Esophagus squamous epithelium (tissue), 5 donors: ENCODE measurements at regions not wholly inside any gene's neighbourhood (a gene's known extent, or its start where the extent isn't known, plus 50 kb on each side); places are given as distances from the start of the nearest gene placed in this dataset.

ENCODE experiments used
- DNase-seq: peaks from one replicate; lab custom pipeline; 2025; lab: John Stamatoyannopoulos, UW
- H3K27ac ChIP-seq, 4 donors: fragments of 200-600 bp; sonication (generic); one replicate each; pipeline ENCODE4 v1.5.1; 2016 to 2019; ENCODE audit warnings: mild to moderate bottlenecking in 1 of 4
- H3K27me3 ChIP-seq, 4 donors: fragments of 200-600 bp; sonication (generic); 1 replicate in 3 of 4; 2 replicates in 1 of 4; pipeline versions ENCODE4 v1.5.1 to v1.6.0; 2017 to 2021; ENCODE audit warnings: antibody characterized with exemption in 1 of 4
- H3K36me3 ChIP-seq, 3 donors: fragments of 200-600 bp; sonication (generic); one replicate each; pipeline ENCODE4 v1.5.1; 2016 to 2019
- H3K4me1 ChIP-seq, 3 donors: fragments of 200-600 bp; sonication (generic); one replicate each; pipeline ENCODE4 v1.5.1; 2017 to 2019
- H3K4me3 ChIP-seq, 4 donors: fragments of 200-600 bp; sonication (generic); 1 replicate in 3 of 4; 2 replicates in 1 of 4; pipeline ENCODE4 v1.5.1; 2016 to 2019; ENCODE audit warnings: mild to moderate bottlenecking in 2 of 4, moderate library complexity in 1 of 4
- H3K9me3 ChIP-seq, 3 donors: fragments of 200-600 bp; sonication (generic); one replicate each; pipeline ENCODE4 v1.5.1; 2016 to 2019
- POLR2A ChIP-seq, 4 donors: fragments of 450-650 bp; IDR thresholded peaks; one replicate each; pipeline ENCODE4 v1.6.1; 2017; ENCODE audit warnings: antibody characterized with exemption in 4 of 4, mild to moderate bottlenecking in 4 of 4, moderate library complexity in 3 of 4
- WGBS, 2 donors: methylation state at CpG; one replicate each; pipeline ENCODE4 v1.1.5; 2018; 5-methylcytosine and 5-hydroxymethylcytosine counted together
- intact Hi-C: fragments of 100-400 bp; cut with DNase I; formaldehyde crosslinking; loops from one replicate; pipeline ENCODE4 v1.15.0; 2022
- TF ChIP-seq, protein P1 (sequence below), 6 experiments: fragments of 450-650 bp in 4 of 6; fragments of 200-600 bp in 2 of 6; sonication (generic) in 2 of 6; IDR thresholded peaks; one replicate each; pipeline ENCODE4 v1.5.1; 2016 to 2019; ENCODE audit warnings: antibody characterized with exemption in 6 of 6, mild to moderate bottlenecking in 4 of 6, moderate library complexity in 4 of 6
- donor health status: DM: yes; HTN: yes; CAD: no.

GRCh38 chrY:19578281-19578874 is 166.1 kb downstream of the KDM5D start:
- Histone ChIP-seq H3K4me3 (no peak overlapping the region), H3K4me1 (no peaks in the 10 kb centered on the region), H3K27ac (no peak overlapping the region), H3K9me3 (no peaks in the 10 kb centered on the region), H3K27me3 (no peaks in the 10 kb centered on the region), H3K36me3 (peaks cover 0 to 6% (median 0%) of the 10 kb centered on the region in 3 donors)
- intact Hi-C loops: no loop called here
- no peak for TF ChIP-seq POLR2A (IDR thresholded peaks at IDR 0.05)
- TF ChIP-seq, protein P1, sequence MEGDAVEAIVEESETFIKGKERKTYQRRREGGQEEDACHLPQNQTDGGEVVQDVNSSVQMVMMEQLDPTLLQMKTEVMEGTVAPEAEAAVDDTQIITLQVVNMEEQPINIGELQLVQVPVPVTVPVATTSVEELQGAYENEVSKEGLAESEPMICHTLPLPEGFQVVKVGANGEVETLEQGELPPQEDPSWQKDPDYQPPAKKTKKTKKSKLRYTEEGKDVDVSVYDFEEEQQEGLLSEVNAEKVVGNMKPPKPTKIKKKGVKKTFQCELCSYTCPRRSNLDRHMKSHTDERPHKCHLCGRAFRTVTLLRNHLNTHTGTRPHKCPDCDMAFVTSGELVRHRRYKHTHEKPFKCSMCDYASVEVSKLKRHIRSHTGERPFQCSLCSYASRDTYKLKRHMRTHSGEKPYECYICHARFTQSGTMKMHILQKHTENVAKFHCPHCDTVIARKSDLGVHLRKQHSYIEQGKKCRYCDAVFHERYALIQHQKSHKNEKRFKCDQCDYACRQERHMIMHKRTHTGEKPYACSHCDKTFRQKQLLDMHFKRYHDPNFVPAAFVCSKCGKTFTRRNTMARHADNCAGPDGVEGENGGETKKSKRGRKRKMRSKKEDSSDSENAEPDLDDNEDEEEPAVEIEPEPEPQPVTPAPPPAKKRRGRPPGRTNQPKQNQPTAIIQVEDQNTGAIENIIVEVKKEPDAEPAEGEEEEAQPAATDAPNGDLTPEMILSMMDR (IDR thresholded peaks at IDR 0.05): no peak
- DNase-seq: no peak
- whole genome bisulfite sequencing, 2 donors: 45% methylated on average over 3 of the region's 3 CpGs; no CpG with 5 or more reads in 1 of the 2 donors

GRCh38 chrY:19577250-19577649 is 167.3 kb downstream of the KDM5D start:
- Histone ChIP-seq H3K4me3 (no peak overlapping the region), H3K9me3 (no peaks in the 10 kb centered on the region), H3K36me3 (peaks cover 0 to 6% (median 0%) of the 10 kb centered on the region in 3 donors), H3K4me1 (no peaks in the 10 kb centered on the region), H3K27ac (no peak overlapping the region), H3K27me3 (no peaks in the 10 kb centered on the region)
- no peak for DNase-seq
- TF ChIP-seq, protein P1 (IDR thresholded peaks at IDR 0.05): no peak
- intact Hi-C loops: no loop called here
- 66% methylated on average over 4 of the region's 6 CpGs; no CpG with 5 or more reads in 1 of the 2 donors for WGBS, 2 donors

GRCh38 chrY:19574939-19575338 is 169.6 kb downstream of the KDM5D start:
- Histone ChIP-seq H3K4me3 (no peak overlapping the region), H3K4me1 (peaks cover 0 to 12% (median 0%) of the 10 kb centered on the region in 3 donors), H3K9me3 (no peaks in the 10 kb centered on the region), H3K36me3 (peaks cover 0 to 6% (median 0%) of the 10 kb centered on the region in 3 donors), H3K27me3 (no peaks in the 10 kb centered on the region), H3K27ac (no peak overlapping the region)
- DNase-seq: no peak
- TF ChIP-seq, protein P1 (IDR thresholded peaks at IDR 0.05): no peak
- no peak for TF ChIP-seq POLR2A (IDR thresholded peaks at IDR 0.05)
- intact Hi-C loops: no loop called here

GRCh38 chrY:19573646-19574045 is 170.9 kb downstream of the KDM5D start:
- TF ChIP-seq, protein P1 (IDR thresholded peaks at IDR 0.05): no peak
- TF ChIP-seq POLR2A (IDR thresholded peaks at IDR 0.05): no peak
- intact Hi-C loops: no loop called here
- Histone ChIP-seq H3K4me1 (peaks cover 0 to 23% (median 0%) of the 10 kb centered on the region in 3 donors), H3K36me3 (peaks cover 0 to 6% (median 0%) of the 10 kb centered on the region in 3 donors), H3K9me3 (no peaks in the 10 kb centered on the region), H3K27ac (no peak overlapping the region), H3K4me3 (no peak overlapping the region), H3K27me3 (no peaks in the 10 kb centered on the region)
- no peak for DNase-seq
- WGBS, 2 donors: 71% methylated on average over 2 of the region's 2 CpGs; no CpG with 5 or more reads in 1 of the 2 donors

DNA sequence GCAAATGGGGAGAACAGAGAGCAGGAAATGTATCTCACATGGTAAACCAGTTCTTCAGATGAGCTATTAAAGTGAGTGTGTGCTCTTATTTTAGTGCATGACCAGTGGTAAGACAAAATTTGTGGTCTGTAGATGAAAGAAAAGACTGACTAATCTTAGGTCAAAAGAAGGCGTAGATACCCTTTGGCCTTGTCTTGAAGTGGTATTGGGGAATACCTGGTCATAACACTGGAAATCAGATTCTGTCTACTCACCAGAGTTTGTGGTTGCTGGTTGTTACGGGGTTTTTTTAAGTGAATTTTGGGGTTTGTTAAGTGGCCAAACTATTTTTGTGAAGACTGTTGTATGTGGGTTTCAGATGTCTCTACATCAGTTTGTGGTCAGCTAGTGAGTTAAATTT is 173.5 kb downstream of the KDM5D start:
- intact Hi-C loops: no loop called here
- WGBS, 2 donors: 100% methylated on average over 2 of the region's 2 CpGs; no CpG with 5 or more reads in 1 of the 2 donors

More for the DNA sequence above, 173.5 kb downstream of the KDM5D start:
- DNase-seq: no peak
- H3K27ac ChIP-seq: no peak overlapping the region
- H3K36me3 ChIP-seq: no peaks in the 10 kb centered on the region
- no peak overlapping the region for H3K4me3 ChIP-seq
- H3K27me3 ChIP-seq: no peaks in the 10 kb centered on the region
- H3K9me3 ChIP-seq: no peaks in the 10 kb centered on the region
- no peak for TF ChIP-seq POLR2A (IDR thresholded peaks at IDR 0.05)
- TF ChIP-seq, protein P1 (IDR thresholded peaks at IDR 0.05): no peak
- peaks cover 0 to 34% (median 0%) of the 10 kb centered on the region in 3 donors for H3K4me1 ChIP-seq
